H9 (cell line): ENCODE measurements at regions not wholly inside any gene's neighbourhood (a gene's known extent, or its start where the extent isn't known, plus 50 kb on each side); places are given as distances from the start of the nearest gene placed in this dataset.

Source experiments
- DNase-seq: peaks from one replicate; pipeline ENCODE4 v3.0.0-alpha.2; 2017
- H2AFZ ChIP-seq: one replicate; pipeline ENCODE4 v1.6.1; 2013; ENCODE audit warnings: mild to moderate bottlenecking, low read length, control low read depth, moderate library complexity
- H2AK5ac ChIP-seq: 2 replicates; pipeline ENCODE4 v1.6.1; 2013; ENCODE audit warnings: low read length, control low read depth, mixed read lengths; ENCODE audit not compliant: insufficient read length
- H2BK120ac ChIP-seq: one replicate; pipeline ENCODE4 v1.6.1; 2013; ENCODE audit warnings: low read depth, mild to moderate bottlenecking, low read length, control low read depth, inconsistent platforms; ENCODE audit not compliant: poor library complexity, severe bottlenecking
- H2BK12ac ChIP-seq: 2 replicates; pipeline ENCODE4 v1.6.1; 2013; ENCODE audit warnings: low read length, control low read depth, mixed read lengths, low read depth; ENCODE audit not compliant: insufficient read length
- H2BK15ac ChIP-seq: 2 replicates; pipeline ENCODE4 v1.6.1; 2013; ENCODE audit warnings: low read depth, low read length, control low read depth
- H2BK20ac ChIP-seq: one replicate; pipeline ENCODE4 v1.6.1; 2013; ENCODE audit warnings: low read depth, mild to moderate bottlenecking, low read length, control low read depth, inconsistent platforms; ENCODE audit not compliant: poor library complexity, severe bottlenecking
- H2BK5ac ChIP-seq: 2 replicates; pipeline ENCODE4 v1.6.1; 2013; ENCODE audit warnings: low read length, control low read depth, mixed read lengths; ENCODE audit not compliant: insufficient read length
- H3K14ac ChIP-seq: 2 replicates; pipeline ENCODE4 v1.6.1; 2013; ENCODE audit warnings: low read length, control low read depth; ENCODE audit not compliant: insufficient read depth
- H3K18ac ChIP-seq: 2 replicates; pipeline ENCODE4 v1.6.1; 2013; ENCODE audit warnings: low read depth, mild to moderate bottlenecking, mixed read lengths, low read length, control low read depth; ENCODE audit not compliant: insufficient read length
- H3K23ac ChIP-seq: 2 replicates; pipeline ENCODE4 v1.6.1; 2013; ENCODE audit warnings: low read length, control low read depth, mixed read lengths, low read depth; ENCODE audit not compliant: insufficient read length
- H3K23me2 ChIP-seq: 2 replicates; pipeline ENCODE4 v1.6.1; 2013; ENCODE audit warnings: low read depth, mild to moderate bottlenecking, mixed read lengths, low read length, control low read depth; ENCODE audit not compliant: insufficient read length, poor library complexity, severe bottlenecking
- H3K27ac ChIP-seq: 2 replicates; pipeline ENCODE4 v1.5.1; 2013; ENCODE audit warnings: low read length, control low read depth, mixed read lengths, low read depth; ENCODE audit not compliant: insufficient read length
- H3K27me3 ChIP-seq: 2 replicates; pipeline ENCODE4 v1.6.1; 2013; ENCODE audit warnings: low read length, control low read depth, inconsistent platforms; ENCODE audit not compliant: insufficient read depth
- H3K4ac ChIP-seq: 2 replicates; pipeline ENCODE4 v1.6.1; 2013; ENCODE audit warnings: low read depth, mild to moderate bottlenecking, control low read depth, inconsistent platforms, low read length, moderate library complexity
- H3K4me1 ChIP-seq: 2 replicates; pipeline ENCODE4 v1.6.1; 2013; ENCODE audit warnings: low read length, control low read depth, inconsistent platforms; ENCODE audit not compliant: insufficient read depth
- H3K4me2 ChIP-seq: 2 replicates; pipeline ENCODE4 v1.6.1; 2013; ENCODE audit warnings: low read length, control low read depth, mixed read lengths; ENCODE audit not compliant: insufficient read length, insufficient read depth
- H3K56ac ChIP-seq: 2 replicates; pipeline ENCODE4 v1.6.1; 2013; ENCODE audit warnings: low read depth, mild to moderate bottlenecking, mixed read lengths, low read length, control low read depth; ENCODE audit not compliant: insufficient read length
- H3K79me1 ChIP-seq: 2 replicates; pipeline ENCODE4 v1.6.1; 2013; ENCODE audit warnings: low read depth, mild to moderate bottlenecking, moderate library complexity, low read length, control low read depth, inconsistent platforms; ENCODE audit not compliant: insufficient read depth, poor library complexity, severe bottlenecking
- H3K79me2 ChIP-seq: 2 replicates; pipeline ENCODE4 v1.6.1; 2013; ENCODE audit warnings: low read length, control low read depth, inconsistent platforms; ENCODE audit not compliant: insufficient read depth
- H3K9ac ChIP-seq: 2 replicates; pipeline ENCODE4 v1.6.1; 2013; ENCODE audit warnings: low read length, control low read depth, mixed read lengths; ENCODE audit not compliant: insufficient read length; ENCODE audit errors: extremely low read depth
- H3K9me3 ChIP-seq: one replicate; pipeline ENCODE4 v1.6.1; 2013; ENCODE audit warnings: low read depth, low read length, inconsistent platforms; ENCODE audit not compliant: control insufficient read depth
- H3T11ph ChIP-seq: one replicate; pipeline ENCODE4 v1.6.1; 2013; ENCODE audit warnings: mild to moderate bottlenecking, low read length, control low read depth, inconsistent platforms
- H4K20me1 ChIP-seq: one replicate; pipeline ENCODE4 v1.6.1; 2013; ENCODE audit not compliant: control insufficient read depth, insufficient read length, insufficient read depth
- H4K5ac ChIP-seq: 2 replicates; pipeline ENCODE4 v1.6.1; 2013; ENCODE audit warnings: low read depth, mild to moderate bottlenecking, mixed read lengths, low read length, control low read depth; ENCODE audit not compliant: insufficient read length
- H4K8ac ChIP-seq: replicated peaks from 2 replicates; pipeline ENCODE4 v1.6.1; 2013; ENCODE audit warnings: low read length, control low read depth, mixed read lengths, low read depth; ENCODE audit not compliant: insufficient read length
- H4K91ac ChIP-seq: 2 replicates; pipeline ENCODE4 v1.6.1; 2013; ENCODE audit warnings: low read depth, mild to moderate bottlenecking, moderate library complexity, mixed read lengths, low read length, control low read depth; ENCODE audit not compliant: insufficient read length
- H3K27ac Mint-ChIP-seq, 3 experiments: 2 replicates in 2 of 3; 3 replicates in 1 of 3; pipeline ENCODE4 v1.8.0; 2020 to 2021; ENCODE audit warnings: mixed read lengths in 3 of 3, mild to moderate bottlenecking in 1 of 3, moderate library complexity in 1 of 3
- H3K27me3 Mint-ChIP-seq: 2 replicates; pipeline ENCODE4 v1.8.0; 2021; ENCODE audit warnings: low read depth, mild to moderate bottlenecking, moderate library complexity, mixed read lengths
- H3K36me3 Mint-ChIP-seq, 3 experiments: 2 replicates in 2 of 3; 3 replicates in 1 of 3; pipeline ENCODE4 v1.8.0; 2020 to 2021; ENCODE audit warnings: low read depth in 3 of 3, mixed read lengths in 3 of 3; ENCODE audit not compliant: insufficient read depth in 1 of 3
- H3K4me1 Mint-ChIP-seq, 2 experiments: 2 replicates each; pipeline ENCODE4 v1.8.0; 2020; ENCODE audit warnings: mixed read lengths in 2 of 2
- H3K4me3 Mint-ChIP-seq, 2 experiments: 2 replicates in 1 of 2; 3 replicates in 1 of 2; pipeline ENCODE4 v1.8.0; 2020 to 2021; ENCODE audit warnings: mild to moderate bottlenecking in 2 of 2, mixed read lengths in 2 of 2, moderate library complexity in 1 of 2
- H3K9me3 Mint-ChIP-seq, 2 experiments: 2 replicates in 1 of 2; 3 replicates in 1 of 2; pipeline ENCODE4 v1.8.0; 2020; ENCODE audit warnings: mild to moderate bottlenecking in 2 of 2, mixed read lengths in 2 of 2, moderate library complexity in 1 of 2
- WGBS: extraction: QIAGEN DNeasy Blood & Tissue Kit; methylation state at CpG from one replicate; pipeline ENCODE4 v1.1.7; 2013; ENCODE audit warnings: missing lambda C conversion rate, low lambda C conversion rate, mixed read lengths; ENCODE audit not compliant: insufficient read length; ENCODE audit errors: extremely low coverage; 5-methylcytosine and 5-hydroxymethylcytosine counted together
- TF ChIP-seq, protein P1 (sequence below): fragments of 200-600 bp; sonication (generic); conservative IDR thresholded peaks from 3 replicates; pipeline ENCODE4 v1.8.0; 2021; ENCODE audit warnings: antibody characterized with exemption, mild to moderate bottlenecking

DNA sequence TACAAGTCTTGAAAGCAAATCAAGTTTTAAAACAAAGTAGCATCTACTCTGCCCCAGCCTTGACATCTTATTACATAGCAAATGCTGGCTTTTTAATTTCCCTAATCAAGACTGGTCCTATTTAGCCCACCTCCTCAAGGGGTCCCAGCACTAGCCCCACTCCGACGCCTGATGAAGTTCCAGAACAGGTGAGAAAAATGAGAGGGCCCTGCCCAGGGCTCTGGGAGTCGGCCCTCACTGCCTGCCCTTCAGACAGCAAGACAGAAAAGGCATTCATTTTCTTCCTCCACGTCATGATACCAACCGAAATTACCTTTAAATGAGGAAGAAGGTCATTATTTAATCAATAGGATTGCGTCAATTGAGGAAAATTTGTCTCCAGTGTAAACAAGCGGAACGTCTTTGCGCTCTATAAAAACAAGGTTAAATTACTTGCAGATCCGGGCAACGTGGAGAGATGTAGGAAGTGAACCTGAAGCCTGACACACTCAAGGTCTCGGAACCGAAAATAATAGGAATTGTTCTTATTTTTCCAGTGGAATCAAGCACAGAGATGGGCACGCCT lies 170.6 kb upstream of the PKDCC start:
- no peak overlapping the region for H3K4me2 ChIP-seq
- H3K56ac ChIP-seq = no peak overlapping the region
- no peak overlapping the region for H2BK20ac ChIP-seq
- H3K79me1 ChIP-seq = no peaks in the 10 kb centered on the region
- H3K79me2 ChIP-seq = no peaks in the 10 kb centered on the region
- no peak overlapping the region for H2AK5ac ChIP-seq
- H3K23me2 ChIP-seq = no peaks in the 10 kb centered on the region
- H3K4ac ChIP-seq = no peak overlapping the region
- no peaks in the 10 kb centered on the region for H3K9me3 Mint-ChIP-seq
- no peaks in the 10 kb centered on the region for H3K36me3 Mint-ChIP-seq
- no peaks in the 10 kb centered on the region; the same call in 1 of the 2 replicates for H3K4me1 ChIP-seq
- H3K4me3 Mint-ChIP-seq = no peak overlapping the region
- peaks cover 3% of the 10 kb centered on the region; the same call in 1 of the 2 replicates for H3K27me3 Mint-ChIP-seq
- H3K9ac ChIP-seq = no peak overlapping the region
- no peak overlapping the region for H3K23ac ChIP-seq
- no peaks in the 10 kb centered on the region for H4K20me1 ChIP-seq
- no peak overlapping the region for H3K18ac ChIP-seq
- no peak overlapping the region for H3K14ac ChIP-seq
- no peak overlapping the region for H2BK120ac ChIP-seq
- H2BK12ac ChIP-seq = no peak overlapping the region
- H2AFZ ChIP-seq = no peak overlapping the region
- H3K27me3 ChIP-seq = no peaks in the 10 kb centered on the region
- DNase-seq = no peak
- no peak overlapping the region for H3K27ac ChIP-seq
- no CpG with 5 or more reads among the region's 14 CpGs for WGBS
- 0 out of 7 replicates have a peak overlapping the region, but pooled peaks of 1 of the 3 experiments have one; percentile 1 for H3K27ac Mint-ChIP-seq
- H2BK5ac ChIP-seq = no peak overlapping the region
- no peak overlapping the region for H4K91ac ChIP-seq
- H3K9me3 ChIP-seq = no peaks in the 10 kb centered on the region
- H2BK15ac ChIP-seq = no peak overlapping the region
- no peak overlapping the region for H3T11ph ChIP-seq
- no peak overlapping the region for H4K8ac ChIP-seq
- H3K4me1 Mint-ChIP-seq = peaks cover 24 to 40% of the 10 kb centered on the region in 2 experiments
- TF ChIP-seq, protein P1, sequence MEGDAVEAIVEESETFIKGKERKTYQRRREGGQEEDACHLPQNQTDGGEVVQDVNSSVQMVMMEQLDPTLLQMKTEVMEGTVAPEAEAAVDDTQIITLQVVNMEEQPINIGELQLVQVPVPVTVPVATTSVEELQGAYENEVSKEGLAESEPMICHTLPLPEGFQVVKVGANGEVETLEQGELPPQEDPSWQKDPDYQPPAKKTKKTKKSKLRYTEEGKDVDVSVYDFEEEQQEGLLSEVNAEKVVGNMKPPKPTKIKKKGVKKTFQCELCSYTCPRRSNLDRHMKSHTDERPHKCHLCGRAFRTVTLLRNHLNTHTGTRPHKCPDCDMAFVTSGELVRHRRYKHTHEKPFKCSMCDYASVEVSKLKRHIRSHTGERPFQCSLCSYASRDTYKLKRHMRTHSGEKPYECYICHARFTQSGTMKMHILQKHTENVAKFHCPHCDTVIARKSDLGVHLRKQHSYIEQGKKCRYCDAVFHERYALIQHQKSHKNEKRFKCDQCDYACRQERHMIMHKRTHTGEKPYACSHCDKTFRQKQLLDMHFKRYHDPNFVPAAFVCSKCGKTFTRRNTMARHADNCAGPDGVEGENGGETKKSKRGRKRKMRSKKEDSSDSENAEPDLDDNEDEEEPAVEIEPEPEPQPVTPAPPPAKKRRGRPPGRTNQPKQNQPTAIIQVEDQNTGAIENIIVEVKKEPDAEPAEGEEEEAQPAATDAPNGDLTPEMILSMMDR = no peak
- peak overlapping the region; percentile 20 for H4K5ac ChIP-seq
